ENCODE measurements at regions not wholly inside any gene's neighbourhood (a gene's known extent, or its start where the extent isn't known, plus 50 kb on each side); places are given as distances from the start of the nearest gene placed in this dataset.

DNA sequence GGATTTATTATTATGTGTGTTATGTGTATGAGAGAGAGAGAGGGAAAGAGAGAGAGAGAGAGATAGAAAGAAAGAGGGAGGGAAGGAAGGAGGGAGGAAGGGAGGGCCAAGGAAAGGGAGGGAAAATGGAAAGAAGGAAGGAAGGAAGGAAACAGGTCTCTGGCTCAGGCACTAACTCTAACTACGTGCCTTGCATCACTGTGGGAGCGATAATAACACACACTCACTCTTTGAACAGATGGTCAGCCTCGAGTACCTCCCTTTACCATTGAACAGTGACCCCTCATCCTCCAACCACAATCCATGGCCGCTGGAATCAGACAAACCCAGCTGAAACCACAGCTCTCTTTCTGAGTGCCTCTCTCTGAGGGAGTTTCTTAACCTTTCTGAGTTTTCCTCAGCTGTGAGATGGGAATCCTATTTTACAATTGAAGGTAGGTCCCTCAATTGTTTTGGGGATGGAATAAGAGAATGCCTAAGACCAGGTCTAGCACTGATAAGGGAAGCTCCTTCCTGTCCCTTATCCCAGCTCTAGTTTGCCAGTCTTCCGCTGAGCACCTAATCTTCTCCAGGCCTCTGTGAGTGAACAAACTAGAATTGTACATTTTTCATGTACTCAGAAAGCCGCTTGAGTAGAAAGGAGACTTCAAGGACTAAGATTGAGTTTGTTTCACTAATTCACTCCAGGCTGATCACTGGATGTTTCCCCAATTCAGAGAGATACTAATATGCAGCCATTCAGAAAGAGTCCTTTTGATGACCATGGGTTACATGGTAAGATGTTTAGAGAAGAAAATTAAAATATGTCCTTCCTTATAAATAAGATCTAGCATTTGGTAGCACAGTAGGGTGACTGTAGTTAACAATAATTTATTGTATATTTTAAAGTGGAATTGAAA lies 62.8 kb downstream of the IRF2BP2 start:
- peaks cover 8% of the 10 kb centered on the region for H3K4me1 ChIP-seq
- TF ChIP-seq, protein P1, sequence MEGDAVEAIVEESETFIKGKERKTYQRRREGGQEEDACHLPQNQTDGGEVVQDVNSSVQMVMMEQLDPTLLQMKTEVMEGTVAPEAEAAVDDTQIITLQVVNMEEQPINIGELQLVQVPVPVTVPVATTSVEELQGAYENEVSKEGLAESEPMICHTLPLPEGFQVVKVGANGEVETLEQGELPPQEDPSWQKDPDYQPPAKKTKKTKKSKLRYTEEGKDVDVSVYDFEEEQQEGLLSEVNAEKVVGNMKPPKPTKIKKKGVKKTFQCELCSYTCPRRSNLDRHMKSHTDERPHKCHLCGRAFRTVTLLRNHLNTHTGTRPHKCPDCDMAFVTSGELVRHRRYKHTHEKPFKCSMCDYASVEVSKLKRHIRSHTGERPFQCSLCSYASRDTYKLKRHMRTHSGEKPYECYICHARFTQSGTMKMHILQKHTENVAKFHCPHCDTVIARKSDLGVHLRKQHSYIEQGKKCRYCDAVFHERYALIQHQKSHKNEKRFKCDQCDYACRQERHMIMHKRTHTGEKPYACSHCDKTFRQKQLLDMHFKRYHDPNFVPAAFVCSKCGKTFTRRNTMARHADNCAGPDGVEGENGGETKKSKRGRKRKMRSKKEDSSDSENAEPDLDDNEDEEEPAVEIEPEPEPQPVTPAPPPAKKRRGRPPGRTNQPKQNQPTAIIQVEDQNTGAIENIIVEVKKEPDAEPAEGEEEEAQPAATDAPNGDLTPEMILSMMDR (IDR thresholded peaks at IDR 0.05) = no peak
- H3K27ac ChIP-seq = no peak overlapping the region
- no peak overlapping the region for H3K9ac ChIP-seq (ENCODE audit: low read depth in 2 of 2, low read length in 2 of 2)
- intact Hi-C loops (cut with DNase I) = loop anchor here (5.0 kb wide), 1 partner anchor 35 kb away; no protein-coding TSS in a partner anchor
- H3K9me3 ChIP-seq = no peaks in the 10 kb centered on the region
- H3K4me3 ChIP-seq = no peak overlapping the region
- no peaks in the 10 kb centered on the region for H3K36me3 ChIP-seq
- H3K27me3 ChIP-seq = no peaks in the 10 kb centered on the region
- DNase-seq = no peak

DNA sequence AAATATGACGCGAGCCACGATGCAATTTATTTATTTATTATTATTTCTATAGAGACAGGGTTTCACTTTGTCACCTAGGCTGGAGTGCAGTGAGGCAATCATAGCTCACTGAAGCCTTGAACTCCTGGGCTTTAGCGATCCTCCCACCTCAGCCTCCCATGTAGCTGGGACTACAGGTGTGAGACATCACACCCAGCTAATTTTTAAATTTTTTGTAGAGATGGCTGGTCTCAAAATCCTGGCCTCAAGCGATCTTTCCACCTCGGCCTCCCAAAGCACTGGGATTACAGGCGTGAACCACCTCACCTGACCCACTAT lies 63.6 kb downstream of the IRF2BP2 start:
- H3K4me3 ChIP-seq = no peak overlapping the region
- H3K4me1 ChIP-seq = peaks cover 8% of the 10 kb centered on the region
- no peaks in the 10 kb centered on the region for H3K9me3 ChIP-seq
- no peak overlapping the region for H3K9ac ChIP-seq (ENCODE audit: low read depth in 2 of 2, low read length in 2 of 2)
- TF ChIP-seq, protein P1 (IDR thresholded peaks at IDR 0.05) = no peak
- no peak overlapping the region for H3K27ac ChIP-seq
- H3K27me3 ChIP-seq = no peaks in the 10 kb centered on the region
- no peaks in the 10 kb centered on the region for H3K36me3 ChIP-seq
- intact Hi-C loops (cut with DNase I) = loop anchor here (5.0 kb wide), 1 partner anchor 36 kb away; no protein-coding TSS in a partner anchor
- no peak for DNase-seq

GRCh38 chr1:234545517-234546386 lies 64.2 kb downstream of the IRF2BP2 start:
- Histone ChIP-seq H3K36me3 (no peaks in the 10 kb centered on the region), H3K9me3 (no peaks in the 10 kb centered on the region), H3K27ac (peak overlapping the region; percentile 16), H3K27me3 (no peaks in the 10 kb centered on the region), H3K4me1 (peaks cover 8% of the 10 kb centered on the region), H3K4me3 (no peak overlapping the region), H3K9ac (ENCODE audit: low read depth in 2 of 2, low read length in 2 of 2) (peak overlapping the region in 1 of 2 donors; percentile 72)
- intact Hi-C loops (cut with DNase I) = loop anchor here (5.0 kb wide), 1 partner anchor 37 kb away; no protein-coding TSS in a partner anchor
- TF ChIP-seq, protein P1 (IDR thresholded peaks at IDR 0.05) = no peak
- DNase-seq = no peak

DNA sequence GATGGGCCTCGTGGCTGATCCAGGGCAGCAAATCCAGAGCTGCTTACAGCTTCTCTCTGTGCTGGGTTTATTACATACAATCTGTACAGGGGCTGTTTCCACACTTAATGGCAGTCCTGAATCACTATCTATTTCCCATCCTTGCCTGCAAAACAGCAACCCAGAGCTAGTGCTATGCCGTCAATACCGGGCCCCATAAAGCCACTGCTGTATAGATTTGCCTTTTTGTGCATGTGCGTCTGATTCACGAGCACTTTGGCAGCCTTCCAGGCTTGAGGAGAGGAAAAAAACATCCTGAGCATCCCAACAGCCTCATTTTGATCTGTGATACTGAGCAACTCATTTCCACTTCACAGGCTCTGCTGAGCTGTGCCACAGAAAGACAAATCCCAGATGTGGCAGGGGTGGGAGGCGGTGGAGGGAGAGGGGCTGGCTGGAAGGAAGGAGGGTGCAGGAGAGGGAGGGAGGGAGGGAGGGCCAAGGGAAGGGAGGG lies 65.2 kb upstream of the TARBP1 start:
- Histone ChIP-seq H3K36me3 (no peaks in the 10 kb centered on the region), H3K27me3 (no peaks in the 10 kb centered on the region), H3K4me1 (peaks cover 8% of the 10 kb centered on the region), H3K9me3 (no peaks in the 10 kb centered on the region), H3K4me3 (no peak overlapping the region), H3K9ac (ENCODE audit: low read depth in 2 of 2, low read length in 2 of 2) (peak overlapping the region in 1 of 2 donors; percentile 72), H3K27ac (peak overlapping the region; percentile 35)
- intact Hi-C loops (cut with DNase I) = no loop called here
- peak; percentile 79 for DNase-seq
- TF ChIP-seq, protein P1 (IDR thresholded peaks at IDR 0.05) = no peak

GRCh38 chr1:234543442-234544086 lies 64.6 kb upstream of the TARBP1 start:
- Histone ChIP-seq H3K4me3 (no peak overlapping the region), H3K9ac (ENCODE audit: low read depth in 2 of 2, low read length in 2 of 2) (peak overlapping the region in 1 of 2 donors; percentile 72), H3K36me3 (no peaks in the 10 kb centered on the region), H3K9me3 (no peaks in the 10 kb centered on the region), H3K27me3 (no peaks in the 10 kb centered on the region), H3K27ac (peak overlapping the region; percentile 35), H3K4me1 (peaks cover 13% of the 10 kb centered on the region)
- TF ChIP-seq, protein P1 (IDR thresholded peaks at IDR 0.05) = no peak
- DNase-seq = no peak
- intact Hi-C loops (cut with DNase I) = no loop called here
